ENCODE measurements at regions not wholly inside any gene's neighbourhood (a gene's known extent, or its start where the extent isn't known, plus 50 kb on each side); places are given as distances from the start of the nearest gene placed in this dataset.

GRCh38 chr9:108417726-108418125, 438.1 kb downstream of the ACTL7B start:
- TF ChIP-seq CTCF (IDR thresholded peaks at IDR 0.05) (no peak), POLR2A (IDR thresholded peaks at IDR 0.05) (no peak), EP300 (IDR thresholded peaks at IDR 0.05) (no peak), POLR2AphosphoS5 (IDR thresholded peaks at IDR 0.05) (no peak)
